Body of pancreas (tissue), 4 donors: ENCODE measurements at regions not wholly inside any gene's neighbourhood (a gene's known extent, or its start where the extent isn't known, plus 50 kb on each side); places are given as distances from the start of the nearest gene placed in this dataset.
"Not testable (repeated sequence)": the region's sequence is repeated elsewhere in the genome, so short reads cannot be mapped to it uniquely, and the experiment has no call there.

Experiments
- ATAC-seq: fragments of 150-250 bp; one replicate; pipeline ENCODE4 v1.9.1; 2016
- DNase-seq, 4 donors: peaks; one replicate each; pipeline ENCODE4 v3.0.0-alpha.2; 2019
- H3K27ac ChIP-seq, 4 donors: fragments of 200-600 bp; sonication (generic); 1 replicate in 3 of 4; 2 replicates in 1 of 4; pipeline versions ENCODE4 v1.5.1 to v1.6.1; 2016 to 2019; ENCODE audit warnings: mild to moderate bottlenecking in 1 of 4, mixed read lengths in 1 of 4, moderate library complexity in 1 of 4
- H3K27me3 ChIP-seq, 2 donors: fragments of 200-600 bp; sonication (generic); one replicate each; pipeline ENCODE4 v1.6.0; 2016; ENCODE audit warnings: mild to moderate bottlenecking in 1 of 2
- H3K36me3 ChIP-seq, 2 donors: fragments of 200-600 bp; sonication (generic); replicated peaks in 1 of 2; 2 replicates each; pipeline ENCODE4 v1.5.1; 2016; ENCODE audit warnings: low read depth in 2 of 2; ENCODE audit not compliant: insufficient read depth in 1 of 2
- H3K4me1 ChIP-seq: fragments of 200-600 bp; sonication (generic); one replicate; pipeline ENCODE4 v1.6.0; 2016
- H3K4me3 ChIP-seq, 2 donors: fragments of 200-600 bp; sonication (generic); 1 replicate in 1 of 2; 2 replicates in 1 of 2; pipeline ENCODE4 v1.5.1; 2016 to 2019
- H3K9me3 ChIP-seq, 3 donors: fragments of 200-600 bp; sonication (generic); 1 replicate in 2 of 3; 2 replicates in 1 of 3; pipeline ENCODE4 v1.5.1; 2016
- POLR2A ChIP-seq, 3 donors: fragments of 450-650 bp; IDR thresholded peaks; one replicate each; pipeline ENCODE4 v1.6.1; 2016; ENCODE audit warnings: antibody characterized with exemption in 3 of 3, mild to moderate bottlenecking in 2 of 3
- WGBS, 2 donors: methylation state at CpG; one replicate each; pipeline ENCODE4 v1.1.5; 2017; 5-methylcytosine and 5-hydroxymethylcytosine counted together
- intact Hi-C: fragments of 100-400 bp; cut with DNase I; formaldehyde crosslinking; loops from one replicate; pipeline ENCODE4 v1.15.1; 2023
- TF ChIP-seq, protein P1 (sequence below), 7 experiments: fragments of 450-650 bp in 4 of 7; fragments of 200-600 bp in 3 of 7; sonication (generic) in 3 of 7; IDR thresholded peaks; one replicate each; pipeline ENCODE4 v1.5.1; 2016 to 2019; ENCODE audit warnings: antibody characterized with exemption in 7 of 7

DNA sequence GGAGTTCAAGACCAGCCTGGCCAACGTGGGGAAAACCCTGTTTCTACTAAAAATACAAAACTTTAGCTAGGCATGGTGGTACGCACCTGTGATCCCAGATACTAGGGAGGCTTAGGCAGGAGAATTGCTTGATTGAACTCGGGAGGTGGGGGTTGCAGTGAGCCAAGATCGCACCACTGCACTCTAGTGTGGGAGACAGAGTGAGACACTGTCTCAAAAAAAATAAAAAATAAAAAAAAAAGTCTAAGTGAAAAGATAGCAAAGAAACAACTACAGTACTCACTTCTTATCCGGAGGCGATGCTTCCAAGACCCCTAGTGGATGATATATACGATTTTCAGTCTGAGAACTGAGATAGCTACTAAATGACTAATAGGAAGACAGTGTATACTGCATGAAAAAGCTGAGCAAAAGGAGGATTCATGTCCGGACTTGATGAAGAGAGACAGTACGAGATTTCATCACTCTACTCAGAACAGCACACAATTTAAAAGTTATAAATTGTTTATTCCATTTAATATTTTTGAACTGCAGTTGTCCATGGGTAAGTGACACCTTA lies 138.7 kb upstream of the GOLGA6L6 start:
- intact Hi-C loops, DNase-seq, H3K36me3 ChIP-seq: not testable (repeated sequence)

DNA sequence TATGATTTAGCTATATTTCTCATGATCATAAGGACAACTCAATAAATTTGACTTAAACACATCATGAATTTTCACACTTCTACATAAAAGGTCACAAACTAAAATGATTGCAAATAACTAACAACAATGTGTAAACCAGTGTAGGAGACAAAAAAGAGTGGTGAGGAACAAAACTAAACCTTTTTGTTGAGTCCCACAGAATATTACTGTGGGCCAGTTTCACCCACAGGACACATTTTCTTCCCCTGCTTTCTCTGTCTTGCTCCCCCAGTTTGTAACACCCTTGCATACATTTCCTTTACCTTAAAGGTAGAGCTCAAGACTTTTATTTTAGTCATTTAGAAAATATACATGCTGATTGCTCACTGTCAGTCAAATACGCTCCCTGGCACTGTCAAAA lies 130.9 kb upstream of the GOLGA6L6 start:
- DNase-seq (no peak), ATAC-seq (no peak)
- TF ChIP-seq, protein P1, sequence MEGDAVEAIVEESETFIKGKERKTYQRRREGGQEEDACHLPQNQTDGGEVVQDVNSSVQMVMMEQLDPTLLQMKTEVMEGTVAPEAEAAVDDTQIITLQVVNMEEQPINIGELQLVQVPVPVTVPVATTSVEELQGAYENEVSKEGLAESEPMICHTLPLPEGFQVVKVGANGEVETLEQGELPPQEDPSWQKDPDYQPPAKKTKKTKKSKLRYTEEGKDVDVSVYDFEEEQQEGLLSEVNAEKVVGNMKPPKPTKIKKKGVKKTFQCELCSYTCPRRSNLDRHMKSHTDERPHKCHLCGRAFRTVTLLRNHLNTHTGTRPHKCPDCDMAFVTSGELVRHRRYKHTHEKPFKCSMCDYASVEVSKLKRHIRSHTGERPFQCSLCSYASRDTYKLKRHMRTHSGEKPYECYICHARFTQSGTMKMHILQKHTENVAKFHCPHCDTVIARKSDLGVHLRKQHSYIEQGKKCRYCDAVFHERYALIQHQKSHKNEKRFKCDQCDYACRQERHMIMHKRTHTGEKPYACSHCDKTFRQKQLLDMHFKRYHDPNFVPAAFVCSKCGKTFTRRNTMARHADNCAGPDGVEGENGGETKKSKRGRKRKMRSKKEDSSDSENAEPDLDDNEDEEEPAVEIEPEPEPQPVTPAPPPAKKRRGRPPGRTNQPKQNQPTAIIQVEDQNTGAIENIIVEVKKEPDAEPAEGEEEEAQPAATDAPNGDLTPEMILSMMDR (IDR thresholded peaks at IDR 0.05), result no peak
- no peak for TF ChIP-seq POLR2A (IDR thresholded peaks at IDR 0.05)
- H3K27ac ChIP-seq, result no peak overlapping the region
- no peaks in the 10 kb centered on the region for H3K9me3 ChIP-seq
- intact Hi-C loops, result no loop called here
- H3K4me1 ChIP-seq, result no peaks in the 10 kb centered on the region
- no peaks in the 10 kb centered on the region for H3K27me3 ChIP-seq
- H3K4me3 ChIP-seq, result no peak overlapping the region
- H3K36me3 ChIP-seq, result no peaks in the 10 kb centered on the region
- 56 to 68% methylated on average over 1 of the region's 1 CpG for WGBS, 2 donors

More for the DNA sequence above, 138.7 kb upstream of the GOLGA6L6 start:
- not testable (repeated sequence) for H3K4me1 ChIP-seq, H3K27ac ChIP-seq, ATAC-seq, H3K4me3 ChIP-seq, H3K27me3 ChIP-seq, H3K9me3 ChIP-seq
- 50% methylated on average over 5 of the region's 9 CpGs; no CpG with 5 or more reads in 1 of the 2 donors for WGBS, 2 donors

DNA sequence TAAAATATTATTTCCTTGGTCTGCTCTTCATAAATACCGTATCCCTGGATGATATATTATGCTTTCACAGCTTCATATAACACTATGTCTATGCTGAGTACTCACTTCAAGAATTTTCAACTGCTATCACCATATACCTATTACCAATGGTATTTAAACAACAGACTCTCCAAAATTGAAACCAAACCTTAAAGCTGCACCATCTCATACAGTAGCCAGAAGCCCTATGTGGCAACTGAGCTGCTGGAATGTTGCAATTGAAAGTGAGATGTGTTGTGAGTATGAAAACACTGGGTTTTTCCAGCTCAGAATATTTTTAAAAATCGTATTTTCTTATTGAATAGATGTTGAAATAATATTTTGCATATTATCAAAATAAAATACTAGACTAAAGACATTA lies 130.1 kb upstream of the GOLGA6L6 start:
- TF ChIP-seq POLR2A (IDR thresholded peaks at IDR 0.05), result no peak
- TF ChIP-seq, protein P1 (IDR thresholded peaks at IDR 0.05), result no peak
- H3K4me3 ChIP-seq, result no peak overlapping the region
- no peak for DNase-seq
- H3K9me3 ChIP-seq, result no peaks in the 10 kb centered on the region
- ATAC-seq, result no peak
- no peak overlapping the region for H3K27ac ChIP-seq
- H3K27me3 ChIP-seq, result no peaks in the 10 kb centered on the region
- intact Hi-C loops, result no loop called here
- H3K4me1 ChIP-seq, result no peaks in the 10 kb centered on the region
- H3K36me3 ChIP-seq, result no peaks in the 10 kb centered on the region
- WGBS, 2 donors, result 39 to 41% methylated on average over 2 of the region's 2 CpGs

DNA sequence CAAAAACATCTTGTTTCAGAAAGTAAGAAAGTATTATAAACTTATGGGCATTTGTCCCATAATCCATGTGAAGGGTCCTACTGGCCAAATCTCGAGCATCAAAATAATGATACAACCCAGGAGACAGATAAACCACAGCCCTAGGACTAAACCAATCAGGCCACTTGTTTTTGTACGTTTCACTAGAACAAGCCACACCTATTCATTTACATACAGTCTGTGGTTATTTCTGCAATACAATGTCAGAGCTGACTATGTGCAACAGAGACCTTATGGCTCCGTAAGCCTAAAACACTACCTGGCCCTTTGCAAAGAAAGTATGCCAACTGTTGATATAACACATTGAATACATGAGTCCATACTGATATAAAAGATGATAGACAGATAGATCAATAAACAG lies 124.8 kb upstream of the GOLGA6L6 start:
- ATAC-seq, intact Hi-C loops, H3K4me3 ChIP-seq, H3K4me1 ChIP-seq, H3K27ac ChIP-seq, H3K36me3 ChIP-seq, DNase-seq, H3K27me3 ChIP-seq, H3K9me3 ChIP-seq: not testable (repeated sequence)
- WGBS, 2 donors, result 55 to 57% methylated on average over 3 of the region's 3 CpGs

DNA sequence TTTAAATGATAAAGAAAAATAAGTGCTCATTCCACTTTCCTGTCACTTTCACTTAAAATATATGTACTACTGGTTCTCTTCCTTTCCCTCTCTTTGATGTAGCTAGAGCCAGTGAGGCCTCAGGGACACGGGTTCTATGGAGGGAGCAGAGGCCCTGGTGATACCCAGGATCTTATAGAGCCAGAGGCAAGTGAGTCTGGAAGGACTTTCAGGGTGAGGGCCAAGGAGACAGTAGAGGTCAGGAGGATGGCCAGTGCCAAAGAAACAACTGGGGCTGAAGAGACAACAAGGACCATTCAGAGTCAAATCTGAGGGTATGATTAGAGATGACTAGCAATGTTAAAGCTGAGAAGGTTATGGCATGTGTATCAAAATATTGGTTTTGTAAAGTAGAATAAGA lies 124.1 kb upstream of the GOLGA6L6 start:
- intact Hi-C loops, result no loop called here
- TF ChIP-seq, protein P1 (IDR thresholded peaks at IDR 0.05), result no peak
- no peak for TF ChIP-seq POLR2A (IDR thresholded peaks at IDR 0.05)
- 43 to 61% methylated on average over 1 of the region's 1 CpG for WGBS, 2 donors
- no peak overlapping the region for H3K4me3 ChIP-seq
- H3K9me3 ChIP-seq, result no peaks in the 10 kb centered on the region
- DNase-seq (no peak), ATAC-seq (no peak)
- no peak overlapping the region for H3K27ac ChIP-seq
- H3K4me1 ChIP-seq, result no peaks in the 10 kb centered on the region
- H3K27me3 ChIP-seq, result no peaks in the 10 kb centered on the region
- no peaks in the 10 kb centered on the region for H3K36me3 ChIP-seq

DNA sequence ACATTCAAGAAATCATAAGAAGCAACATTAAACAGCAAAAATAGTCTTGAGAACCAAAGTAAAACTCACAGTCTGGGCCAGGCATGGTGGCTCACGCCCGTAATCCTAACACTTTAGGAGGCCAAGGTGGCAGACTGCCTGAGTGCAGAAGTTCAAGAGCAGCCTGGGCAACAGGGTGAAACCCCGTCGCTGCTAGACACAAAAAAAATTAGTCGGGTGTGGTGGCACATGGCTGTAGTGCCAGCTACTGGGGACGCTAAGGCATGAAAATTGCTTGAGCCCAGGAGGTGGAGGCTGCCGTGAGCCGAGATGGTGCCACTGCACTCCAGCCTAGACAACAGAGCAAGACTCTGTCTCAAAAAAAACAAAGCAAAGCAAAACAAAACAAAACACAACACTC lies 117.7 kb upstream of the GOLGA6L6 start:
- WGBS, 2 donors, result 65 to 70% methylated on average over 8 of the region's 8 CpGs
- Histone ChIP-seq H3K27ac (no peak overlapping the region), H3K27me3 (no peaks in the 10 kb centered on the region), H3K4me1 (no peaks in the 10 kb centered on the region), H3K4me3 (no peak overlapping the region), H3K9me3 (peaks cover 0 to 2% (median 0%) of the 10 kb centered on the region in 3 donors), H3K36me3 (no peaks in the 10 kb centered on the region)
- DNase-seq (no peak), ATAC-seq (no peak)
- intact Hi-C loops, result no loop called here
- TF ChIP-seq, protein P1 (IDR thresholded peaks at IDR 0.05), result no peak
- no peak for TF ChIP-seq POLR2A (IDR thresholded peaks at IDR 0.05)
